ENCODE measurements at regions not wholly inside any gene's neighbourhood (a gene's known extent, or its start where the extent isn't known, plus 50 kb on each side); places are given as distances from the start of the nearest gene placed in this dataset.
"Not testable (repeated sequence)": the region's sequence is repeated elsewhere in the genome, so short reads cannot be mapped to it uniquely, and the experiment has no call there.

- TF ChIP-seq CTCF (IDR thresholded peaks at IDR 0.05); POLR2AphosphoS5 (IDR thresholded peaks at IDR 0.05; ENCODE audit: insufficient read depth in 1 of 2, low read depth in 1 of 2): not testable (repeated sequence)
These were observed 267.6 kb upstream of the PODXL start for GRCh38 chr7:131823961-131824440.

All from vagina (tissue), 2 donors.